ENCODE measurements at regions not wholly inside any gene's neighbourhood (a gene's known extent, or its start where the extent isn't known, plus 50 kb on each side); places are given as distances from the start of the nearest gene placed in this dataset.

DNA sequence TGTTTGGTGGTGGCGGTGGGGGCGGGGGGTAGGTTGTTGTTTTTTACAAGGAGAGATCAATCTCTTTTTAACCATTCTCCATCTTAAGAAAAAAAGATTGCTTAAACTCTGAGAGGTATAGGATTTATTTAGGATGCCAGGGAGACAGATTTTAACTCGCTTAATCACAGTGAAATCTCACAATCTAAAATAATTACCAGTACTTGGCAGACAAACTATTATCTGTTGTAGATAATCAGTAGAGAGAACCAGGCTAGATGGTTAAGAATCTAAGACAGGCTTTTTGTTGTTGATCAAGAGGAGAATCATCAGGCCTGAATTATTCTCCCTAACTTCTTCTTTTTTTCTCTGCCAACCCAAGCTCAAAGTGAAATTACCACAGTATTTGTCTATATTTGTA is 470.2 kb upstream of the ADAMTS9 start:
- TF ChIP-seq, protein P1, sequence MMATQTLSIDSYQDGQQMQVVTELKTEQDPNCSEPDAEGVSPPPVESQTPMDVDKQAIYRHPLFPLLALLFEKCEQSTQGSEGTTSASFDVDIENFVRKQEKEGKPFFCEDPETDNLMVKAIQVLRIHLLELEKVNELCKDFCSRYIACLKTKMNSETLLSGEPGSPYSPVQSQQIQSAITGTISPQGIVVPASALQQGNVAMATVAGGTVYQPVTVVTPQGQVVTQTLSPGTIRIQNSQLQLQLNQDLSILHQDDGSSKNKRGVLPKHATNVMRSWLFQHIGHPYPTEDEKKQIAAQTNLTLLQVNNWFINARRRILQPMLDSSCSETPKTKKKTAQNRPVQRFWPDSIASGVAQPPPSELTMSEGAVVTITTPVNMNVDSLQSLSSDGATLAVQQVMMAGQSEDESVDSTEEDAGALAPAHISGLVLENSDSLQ (IDR thresholded peaks at IDR 0.05), result no peak
- TF ChIP-seq BHLHE40 (IDR thresholded peaks at IDR 0.05; ENCODE audit: borderline replicate concordance), result no peak
- TF ChIP-seq FOXA1 (IDR thresholded peaks at IDR 0.05), result no peak
- TF ChIP-seq HDGF (IDR thresholded peaks at IDR 0.05; ENCODE audit: borderline replicate concordance), result no peak
- TF ChIP-seq ARNT (IDR thresholded peaks at IDR 0.05), result no peak
- no peak for TF ChIP-seq SP1 (IDR thresholded peaks at IDR 0.05)
- TF ChIP-seq TARDBP (IDR thresholded peaks at IDR 0.05), result no peak
- no peak for TF ChIP-seq FOXM1 (IDR thresholded peaks at IDR 0.05; ENCODE audit: borderline replicate concordance)
- TF ChIP-seq ELF4 (IDR thresholded peaks at IDR 0.05), result no peak
- no peak for TF ChIP-seq SUZ12 (IDR thresholded peaks at IDR 0.05)
- TF ChIP-seq NFRKB (IDR thresholded peaks at IDR 0.05), result no peak
- no peak for TF ChIP-seq CTBP1 (IDR thresholded peaks at IDR 0.05; ENCODE audit: borderline replicate concordance)
- TF ChIP-seq FOXK2 (IDR thresholded peaks at IDR 0.05), result no peak

Measured in HEK293T (cell line).